Upper lobe of left lung (tissue), 6 donors: ENCODE measurements at regions not wholly inside any gene's neighbourhood (a gene's known extent, or its start where the extent isn't known, plus 50 kb on each side); places are given as distances from the start of the nearest gene placed in this dataset.
A peak's percentile ranks its signal among the peaks of the same experiment; 100 is the strongest.

Experiments used
- ATAC-seq, 2 donors: fragments of 200-7000 bp; cut with Tn5 transposase; one replicate each; pipeline ENCODE4 v1.9.1; 2022; ENCODE audit warnings: mild to moderate bottlenecking in 2 of 2, moderate library complexity in 2 of 2; ENCODE audit not compliant: low FRiP score in 2 of 2
- DNase-seq, 2 donors: peaks; one replicate each; pipeline ENCODE4 v3.0.0-alpha.2; 2019 to 2020
- H3K27ac ChIP-seq, 4 donors: fragments of 200-600 bp; sonication (generic); one replicate each; pipeline ENCODE4 v1.5.1; 2016 to 2019
- H3K27me3 ChIP-seq, 4 donors: fragments of 200-600 bp; sonication (generic); one replicate each; pipeline ENCODE4 v1.5.1; 2017 to 2019
- H3K36me3 ChIP-seq, 4 donors: fragments of 200-600 bp; sonication (generic); one replicate each; pipeline ENCODE4 v1.5.1; 2016 to 2019
- H3K4me1 ChIP-seq, 4 donors: fragments of 200-600 bp; sonication (generic); one replicate each; pipeline ENCODE4 v1.5.1; 2018 to 2019
- H3K4me3 ChIP-seq, 4 donors: fragments of 200-600 bp; sonication (generic); one replicate each; pipeline ENCODE4 v1.5.1; 2017 to 2019; ENCODE audit warnings: mild to moderate bottlenecking in 2 of 4, moderate library complexity in 1 of 4
- H3K9me3 ChIP-seq, 4 donors: fragments of 200-600 bp; sonication (generic); one replicate each; pipeline ENCODE4 v1.5.1; 2018 to 2019
- CTCF ChIP-seq, 6 experiments: fragments of 450-650 bp in 4 of 6; fragments of 200-600 bp in 2 of 6; sonication (generic) in 2 of 6; IDR thresholded peaks; one replicate each; pipeline ENCODE4 v1.5.1; 2016 to 2019; ENCODE audit warnings: antibody characterized with exemption in 6 of 6
- EP300 ChIP-seq, 4 donors: sonication (generic); formaldehyde crosslinking; IDR thresholded peaks; one replicate each; pipeline ENCODE4 v1.5.1; 2017; ENCODE audit warnings: antibody characterized with exemption in 4 of 4, control low read depth in 2 of 4
- POLR2A ChIP-seq, 4 donors: fragments of 450-650 bp; IDR thresholded peaks; one replicate each; pipeline ENCODE4 v1.5.1; 2016 to 2017; ENCODE audit warnings: antibody characterized with exemption in 4 of 4, mild to moderate bottlenecking in 2 of 4
- POLR2AphosphoS5 ChIP-seq, 2 donors: sonication (generic); formaldehyde crosslinking; IDR thresholded peaks; one replicate each; pipeline ENCODE4 v1.5.1; 2017; ENCODE audit warnings: antibody characterized with exemption in 2 of 2
- WGBS, 2 donors: methylation state at CpG; one replicate each; pipeline ENCODE4 v1.1.5; 2017 to 2018; 5-methylcytosine and 5-hydroxymethylcytosine counted together
- donor health status: DM: no; HTN: no; CAD: no; lungs with moderate emphysema.
- donor health status: DM: no; HTN: yes; CAD: no; lungs with severe emphysema.

GRCh38 chr11:127902382-127902781, 685.0 kb downstream of the ETS1 start:
- Histone ChIP-seq H3K9me3 (peaks cover 0 to 10% (median 5%) of the 10 kb centered on the region in 4 donors), H3K4me1 (no peaks in the 10 kb centered on the region), H3K27me3 (no peaks in the 10 kb centered on the region), H3K4me3 (no peak overlapping the region), H3K27ac (no peak overlapping the region), H3K36me3 (no peaks in the 10 kb centered on the region)
- no peak for TF ChIP-seq POLR2A (IDR thresholded peaks at IDR 0.05)
- TF ChIP-seq POLR2AphosphoS5 (IDR thresholded peaks at IDR 0.05): no peak
- no peak for TF ChIP-seq EP300 (IDR thresholded peaks at IDR 0.05)
- TF ChIP-seq CTCF (IDR thresholded peaks at IDR 0.05): no peak
- no peak for ATAC-seq
- DNase-seq: no peak

GRCh38 chr11:127898422-127899365, 688.7 kb downstream of the ETS1 start:
- no peak overlapping the region for H3K27ac ChIP-seq
- TF ChIP-seq POLR2AphosphoS5 (IDR thresholded peaks at IDR 0.05) (no peak), POLR2A (IDR thresholded peaks at IDR 0.05) (no peak), CTCF (IDR thresholded peaks at IDR 0.05) (no peak)
- H3K4me1 ChIP-seq: no peaks in the 10 kb centered on the region
- no peak overlapping the region for H3K4me3 ChIP-seq
- no peaks in the 10 kb centered on the region for H3K36me3 ChIP-seq
- H3K27me3 ChIP-seq: no peaks in the 10 kb centered on the region
- peaks cover 0 to 10% (median 5%) of the 10 kb centered on the region in 4 donors for H3K9me3 ChIP-seq
- peak in 1 of 2 donors; percentile 77 for DNase-seq
- 95 to 97% methylated on average over 11 to 24 of the region's 28 CpGs for WGBS, 2 donors
- peak in 1 of 2 donors; percentile 34 for ATAC-seq

GRCh38 chr11:127895776-127896175, 691.6 kb downstream of the ETS1 start:
- no peaks in the 10 kb centered on the region for H3K36me3 ChIP-seq

GRCh38 chr11:127894316-127894715, 693.0 kb downstream of the ETS1 start:
- Histone ChIP-seq H3K4me3 (no peak overlapping the region), H3K27me3 (no peaks in the 10 kb centered on the region), H3K27ac (no peak overlapping the region), H3K9me3 (peaks cover 0 to 10% (median 5%) of the 10 kb centered on the region in 4 donors), H3K36me3 (no peaks in the 10 kb centered on the region), H3K4me1 (no peaks in the 10 kb centered on the region)
- TF ChIP-seq POLR2A (IDR thresholded peaks at IDR 0.05): no peak
- TF ChIP-seq POLR2AphosphoS5 (IDR thresholded peaks at IDR 0.05): no peak
- TF ChIP-seq EP300 (IDR thresholded peaks at IDR 0.05): no peak
- TF ChIP-seq CTCF (IDR thresholded peaks at IDR 0.05): no peak
- 89 to 98% methylated on average over 2 of the region's 2 CpGs for WGBS, 2 donors
- no peak for ATAC-seq
- DNase-seq: no peak

More at GRCh38 chr11:127895776-127896175, 691.6 kb downstream of the ETS1 start:
- no peak overlapping the region for H3K27ac ChIP-seq
- DNase-seq: no peak
- WGBS, 2 donors: 82 to 84% methylated on average over 3 of the region's 3 CpGs
- no peak for ATAC-seq
- TF ChIP-seq POLR2AphosphoS5 (IDR thresholded peaks at IDR 0.05) (no peak), EP300 (IDR thresholded peaks at IDR 0.05) (no peak), POLR2A (IDR thresholded peaks at IDR 0.05) (no peak), CTCF (IDR thresholded peaks at IDR 0.05) (no peak)
- H3K4me1 ChIP-seq: no peaks in the 10 kb centered on the region
- peaks cover 0 to 10% (median 5%) of the 10 kb centered on the region in 4 donors for H3K9me3 ChIP-seq
- H3K4me3 ChIP-seq: no peak overlapping the region
- no peaks in the 10 kb centered on the region for H3K27me3 ChIP-seq
